ENCODE measurements at regions not wholly inside any gene's neighbourhood (a gene's known extent, or its start where the extent isn't known, plus 50 kb on each side); places are given as distances from the start of the nearest gene placed in this dataset.

DNA sequence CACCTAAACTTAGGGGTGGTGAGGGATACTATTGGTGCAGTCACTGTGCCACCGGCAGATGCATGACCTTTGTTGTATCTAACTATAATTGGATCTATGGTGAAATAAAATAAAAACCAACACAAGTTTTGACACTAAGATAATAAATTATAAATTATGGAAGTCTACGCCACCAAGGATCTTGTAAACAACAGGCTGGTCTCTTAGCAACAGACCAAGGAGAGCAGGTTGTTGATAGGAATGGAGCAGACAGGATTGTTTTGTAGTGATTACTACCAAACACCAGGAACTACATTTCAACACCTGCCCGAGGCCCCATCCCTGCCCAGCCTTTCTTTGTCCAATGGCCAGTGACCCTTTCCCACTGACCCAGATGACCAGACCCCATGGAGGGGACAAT is 1178.0 kb downstream of the VRK1 start:
- Mint-ChIP-seq H3K27ac (no peak overlapping the region), H3K4me1 (peaks cover 8% of the 10 kb centered on the region), H3K36me3 (ENCODE audit: low read depth) (no peaks in the 10 kb centered on the region), H3K27me3 (ENCODE audit: insufficient read depth) (peaks cover 13% of the 10 kb centered on the region), H3K4me3 (no peak overlapping the region), H3K9me3 (no peaks in the 10 kb centered on the region)
- H3K36me3 ChIP-seq (ENCODE audit: control insufficient read depth, insufficient read depth, low read length) = no peaks in the 10 kb centered on the region
- no peak for DNase-seq
- peaks cover 13% of the 10 kb centered on the region for H3K27me3 ChIP-seq (ENCODE audit: control insufficient read depth, insufficient read depth, low read length, poor library complexity, severe bottlenecking)
- H3K4me1 ChIP-seq (ENCODE audit: control insufficient read depth, insufficient read depth, low read length) = no peaks in the 10 kb centered on the region
- no peak overlapping the region for H3K27ac ChIP-seq (ENCODE audit: low read depth, low read length)
- TF ChIP-seq, protein P1, sequence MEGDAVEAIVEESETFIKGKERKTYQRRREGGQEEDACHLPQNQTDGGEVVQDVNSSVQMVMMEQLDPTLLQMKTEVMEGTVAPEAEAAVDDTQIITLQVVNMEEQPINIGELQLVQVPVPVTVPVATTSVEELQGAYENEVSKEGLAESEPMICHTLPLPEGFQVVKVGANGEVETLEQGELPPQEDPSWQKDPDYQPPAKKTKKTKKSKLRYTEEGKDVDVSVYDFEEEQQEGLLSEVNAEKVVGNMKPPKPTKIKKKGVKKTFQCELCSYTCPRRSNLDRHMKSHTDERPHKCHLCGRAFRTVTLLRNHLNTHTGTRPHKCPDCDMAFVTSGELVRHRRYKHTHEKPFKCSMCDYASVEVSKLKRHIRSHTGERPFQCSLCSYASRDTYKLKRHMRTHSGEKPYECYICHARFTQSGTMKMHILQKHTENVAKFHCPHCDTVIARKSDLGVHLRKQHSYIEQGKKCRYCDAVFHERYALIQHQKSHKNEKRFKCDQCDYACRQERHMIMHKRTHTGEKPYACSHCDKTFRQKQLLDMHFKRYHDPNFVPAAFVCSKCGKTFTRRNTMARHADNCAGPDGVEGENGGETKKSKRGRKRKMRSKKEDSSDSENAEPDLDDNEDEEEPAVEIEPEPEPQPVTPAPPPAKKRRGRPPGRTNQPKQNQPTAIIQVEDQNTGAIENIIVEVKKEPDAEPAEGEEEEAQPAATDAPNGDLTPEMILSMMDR (conservative IDR thresholded peaks at IDR 0.05) = no peak
- H3K9ac ChIP-seq (ENCODE audit: extremely low read depth, low read length, poor library complexity, severe bottlenecking) = no peak overlapping the region
- H3K9me3 ChIP-seq (ENCODE audit: control insufficient read depth, low read length) = no peaks in the 10 kb centered on the region
- no peak overlapping the region for H3K4me3 ChIP-seq (ENCODE audit: low read length)
- WGBS, 2 experiments (ENCODE audit: insufficient coverage in 1 of 2, insufficient read length in 1 of 2) = 81% methylated on average over 3 of the region's 3 CpGs; no CpG with 5 or more reads in 1 of the 2 experiments

DNA sequence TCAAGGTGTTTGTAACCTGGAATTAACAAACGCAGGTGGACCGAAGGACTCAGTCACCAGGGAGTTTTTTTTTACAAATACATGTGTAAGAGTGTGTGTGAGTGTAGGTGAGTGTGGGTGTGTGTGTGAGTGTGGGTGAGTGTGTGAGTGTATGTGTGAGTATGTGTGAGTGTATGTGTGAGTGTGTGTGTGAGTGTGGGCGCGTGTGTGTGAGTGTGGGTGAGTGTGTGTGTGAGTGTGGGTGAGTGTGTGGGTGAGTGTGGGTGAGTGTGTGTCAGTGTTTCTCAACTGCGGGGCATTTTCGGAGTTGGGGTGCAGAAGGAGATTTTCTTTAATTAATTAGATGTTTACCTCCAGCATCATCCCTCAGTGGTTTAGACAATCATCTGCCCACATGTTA is 1178.8 kb downstream of the VRK1 start:
- Mint-ChIP-seq H3K4me1 (peaks cover 8% of the 10 kb centered on the region), H3K4me3 (no peak overlapping the region), H3K27ac (no peak overlapping the region), H3K9me3 (no peaks in the 10 kb centered on the region), H3K36me3 (ENCODE audit: low read depth) (no peaks in the 10 kb centered on the region), H3K27me3 (ENCODE audit: insufficient read depth) (peaks cover 13% of the 10 kb centered on the region)
- Histone ChIP-seq H3K4me3 (ENCODE audit: low read length) (no peak overlapping the region), H3K4me1 (ENCODE audit: control insufficient read depth, insufficient read depth, low read length) (no peaks in the 10 kb centered on the region), H3K27me3 (ENCODE audit: control insufficient read depth, insufficient read depth, low read length, poor library complexity, severe bottlenecking) (peaks cover 13% of the 10 kb centered on the region), H3K36me3 (ENCODE audit: control insufficient read depth, insufficient read depth, low read length) (no peaks in the 10 kb centered on the region), H3K9me3 (ENCODE audit: control insufficient read depth, low read length) (no peaks in the 10 kb centered on the region), H3K27ac (ENCODE audit: low read depth, low read length) (no peak overlapping the region), H3K9ac (ENCODE audit: extremely low read depth, low read length, poor library complexity, severe bottlenecking) (no peak overlapping the region)
- no peak for DNase-seq
- TF ChIP-seq, protein P1 (conservative IDR thresholded peaks at IDR 0.05) = no peak
- 78 to 92% methylated on average over 2 to 4 of the region's 6 CpGs for WGBS, 2 experiments (ENCODE audit: insufficient coverage in 1 of 2, insufficient read length in 1 of 2)

DNA sequence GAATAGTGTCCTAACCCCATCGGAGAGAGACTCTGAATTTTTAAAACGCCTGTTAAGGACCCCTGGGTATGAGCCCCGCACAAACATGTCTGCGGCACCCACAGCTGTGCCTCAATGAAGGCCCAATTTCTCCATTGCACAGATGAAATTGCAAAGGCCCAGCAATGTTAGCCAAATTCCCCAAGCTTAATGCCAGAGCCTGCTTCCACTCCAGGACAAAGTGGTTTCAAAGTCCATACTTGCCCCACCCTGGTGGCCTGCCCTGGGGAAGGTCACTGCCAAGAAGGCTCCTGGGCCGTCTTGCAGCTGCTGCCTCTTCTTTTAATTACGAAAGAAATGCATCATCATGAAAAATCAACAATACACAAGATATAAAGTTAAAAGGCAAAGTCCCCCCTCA is 1179.7 kb downstream of the VRK1 start:
- no peak overlapping the region for H3K27ac ChIP-seq (ENCODE audit: low read depth, low read length)
- no peak for DNase-seq
- H3K27me3 ChIP-seq (ENCODE audit: control insufficient read depth, insufficient read depth, low read length, poor library complexity, severe bottlenecking) = peaks cover 13% of the 10 kb centered on the region
- Mint-ChIP-seq H3K4me1 (peaks cover 8% of the 10 kb centered on the region), H3K27ac (no peak overlapping the region), H3K27me3 (ENCODE audit: insufficient read depth) (peaks cover 13% of the 10 kb centered on the region), H3K36me3 (ENCODE audit: low read depth) (no peaks in the 10 kb centered on the region), H3K4me3 (no peak overlapping the region), H3K9me3 (no peaks in the 10 kb centered on the region)
- TF ChIP-seq, protein P1 (conservative IDR thresholded peaks at IDR 0.05) = no peak
- no peak overlapping the region for H3K9ac ChIP-seq (ENCODE audit: extremely low read depth, low read length, poor library complexity, severe bottlenecking)
- H3K9me3 ChIP-seq (ENCODE audit: control insufficient read depth, low read length) = no peaks in the 10 kb centered on the region
- 87 to 100% methylated on average over 3 to 6 of the region's 6 CpGs for WGBS, 2 experiments (ENCODE audit: insufficient coverage in 1 of 2, insufficient read length in 1 of 2)
- H3K4me3 ChIP-seq (ENCODE audit: low read length) = no peak overlapping the region
- H3K4me1 ChIP-seq (ENCODE audit: control insufficient read depth, insufficient read depth, low read length) = no peaks in the 10 kb centered on the region
- H3K36me3 ChIP-seq (ENCODE audit: control insufficient read depth, insufficient read depth, low read length) = no peaks in the 10 kb centered on the region

Data from endodermal cell (in vitro differentiated cells).